Fibroblast of lung (primary cell): ENCODE measurements at regions not wholly inside any gene's neighbourhood (a gene's known extent, or its start where the extent isn't known, plus 50 kb on each side); places are given as distances from the start of the nearest gene placed in this dataset.

Experiments used
- DNase-seq, 2 donors: peaks; one replicate each; pipeline versions ENCODE4 v3.0.0 to v3.0.0-alpha.2; 2010; ENCODE audit warnings: low read depth in 2 of 2
- H2AFZ ChIP-seq: 2 replicates; pipeline ENCODE4 v1.5.1; 2012; ENCODE audit warnings: low read length, control low read depth, inconsistent platforms
- H3K27ac ChIP-seq: 2 replicates; pipeline ENCODE4 v1.5.1; 2011; ENCODE audit warnings: low read length, control low read depth; ENCODE audit not compliant: insufficient read depth
- H3K27me3 ChIP-seq: 2 replicates; pipeline ENCODE4 v1.5.1; 2011; ENCODE audit warnings: mild to moderate bottlenecking, low read length; ENCODE audit not compliant: control insufficient read depth, insufficient read depth
- H3K36me3 ChIP-seq: 2 replicates; pipeline ENCODE4 v1.5.1; 2011; ENCODE audit warnings: low read length; ENCODE audit not compliant: control insufficient read depth, insufficient read depth
- H3K4me1 ChIP-seq: 2 replicates; pipeline ENCODE4 v1.5.1; 2011; ENCODE audit warnings: low read length; ENCODE audit not compliant: control insufficient read depth, insufficient read depth; ENCODE audit errors: extremely low read depth
- H3K4me2 ChIP-seq: 2 replicates; pipeline ENCODE4 v1.5.1; 2011; ENCODE audit warnings: low read length, control low read depth; ENCODE audit not compliant: insufficient read depth; ENCODE audit errors: extremely low read depth
- H3K4me3 ChIP-seq, 4 experiments: fragments of 200-600 bp in 1 of 4; sonication (generic) in 1 of 4; replicated peaks in 1 of 4; 2 replicates each; pipeline ENCODE4 v1.5.1; 2011 to 2016; ENCODE audit warnings: low read length in 4 of 4, low read depth in 3 of 4, mild to moderate bottlenecking in 3 of 4, control low read depth in 2 of 4, inconsistent platforms in 1 of 4, mixed read lengths in 1 of 4; ENCODE audit not compliant: insufficient read depth in 1 of 4; ENCODE audit errors: control extremely low read depth in 1 of 4
- H3K79me2 ChIP-seq: 2 replicates; pipeline ENCODE4 v1.5.1; 2012; ENCODE audit warnings: mild to moderate bottlenecking, low read length, inconsistent platforms; ENCODE audit not compliant: control insufficient read depth, insufficient read depth
- H3K9ac ChIP-seq: 2 replicates; pipeline ENCODE4 v1.5.1; 2011; ENCODE audit warnings: mild to moderate bottlenecking, low read length, control low read depth; ENCODE audit not compliant: insufficient read depth
- H3K9me3 ChIP-seq: 2 replicates; pipeline ENCODE4 v1.5.1; 2012; ENCODE audit warnings: low read depth, low read length; ENCODE audit not compliant: control insufficient read depth, insufficient read depth
- H4K20me1 ChIP-seq: 2 replicates; pipeline ENCODE4 v1.5.1; 2011; ENCODE audit warnings: low read length; ENCODE audit not compliant: control insufficient read depth, insufficient read depth; ENCODE audit errors: extremely low read depth
- CTCF ChIP-seq, 2 donors: IDR thresholded peaks in 1 of 2; conservative IDR thresholded peaks in 1 of 2; 1 replicate in 1 of 2; 2 replicates in 1 of 2; pipeline ENCODE4 v1.5.1; 2011 to 2012; ENCODE audit warnings: low read length in 2 of 2, control low read depth in 1 of 2, inconsistent platforms in 1 of 2, low read depth in 1 of 2, mild to moderate bottlenecking in 1 of 2
- EZH2 ChIP-seq: IDR thresholded peaks from 2 replicates; pipeline ENCODE4 v1.5.1; 2012; ENCODE audit warnings: low read length, control low read depth, mild to moderate bottlenecking; ENCODE audit errors: missing control alignments

GRCh38 chr5:104932431-104932830 lies 1369.8 kb upstream of the NUDT12 start:
- Histone ChIP-seq H2AFZ (no peak overlapping the region), H3K4me1 (no peaks in the 10 kb centered on the region), H3K27ac (no peak overlapping the region), H3K79me2 (no peaks in the 10 kb centered on the region), H3K9me3 (no peaks in the 10 kb centered on the region), H4K20me1 (no peaks in the 10 kb centered on the region), H3K4me3 (no peak overlapping the region), H3K27me3 (no peaks in the 10 kb centered on the region), H3K4me2 (no peak overlapping the region), H3K9ac (no peak overlapping the region), H3K36me3 (no peaks in the 10 kb centered on the region)
- no peak for TF ChIP-seq CTCF (conservative IDR thresholded peaks at IDR 0.05 in 1 of 2, IDR thresholded peaks at IDR 0.05 in 1 of 2; ENCODE audit: low read depth in 1 of 2, low read length in 2 of 2)
- TF ChIP-seq EZH2, result no peak
- no peak for DNase-seq

DNA sequence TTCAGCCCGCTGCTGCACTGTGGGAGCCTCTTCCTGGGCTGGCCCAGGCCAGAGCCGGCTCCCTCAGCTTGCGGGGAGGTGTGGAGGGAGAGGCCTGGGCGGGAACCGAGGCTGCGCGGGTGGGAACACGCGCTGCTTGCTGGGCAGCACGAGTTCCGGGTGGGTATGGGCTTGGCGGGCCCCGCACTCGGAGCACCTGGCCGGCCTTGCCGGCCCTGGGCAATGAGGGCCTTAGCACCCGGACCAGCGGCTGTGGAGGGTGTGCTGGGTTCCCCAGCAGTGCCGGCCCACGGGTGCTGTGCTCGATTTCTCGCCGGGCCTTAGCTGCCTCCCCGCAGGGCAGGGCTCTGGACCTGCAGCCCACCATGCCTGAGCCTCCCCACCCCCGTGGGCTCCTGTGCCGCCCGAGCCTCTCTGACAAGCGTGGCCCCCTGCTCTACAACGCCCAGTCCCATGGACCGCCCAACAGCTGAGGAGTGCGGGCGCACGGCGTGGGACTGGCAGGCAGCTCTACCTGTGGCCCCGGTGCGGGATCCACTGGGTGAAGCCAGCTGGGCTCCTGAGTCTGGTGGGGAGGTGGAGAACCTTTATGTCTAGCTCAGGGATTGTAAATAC lies 1366.4 kb upstream of the NUDT12 start:
- no peaks in the 10 kb centered on the region for H3K4me1 ChIP-seq
- H3K9me3 ChIP-seq, result no peaks in the 10 kb centered on the region
- H3K27ac ChIP-seq, result no peak overlapping the region
- no peaks in the 10 kb centered on the region for H4K20me1 ChIP-seq
- H2AFZ ChIP-seq, result no peak overlapping the region
- H3K4me2 ChIP-seq, result no peak overlapping the region
- H3K27me3 ChIP-seq, result no peaks in the 10 kb centered on the region
- H3K79me2 ChIP-seq, result no peaks in the 10 kb centered on the region
- H3K4me3 ChIP-seq, result no peak overlapping the region
- TF ChIP-seq EZH2 (no peak), CTCF (conservative IDR thresholded peaks at IDR 0.05 in 1 of 2, IDR thresholded peaks at IDR 0.05 in 1 of 2; ENCODE audit: low read depth in 1 of 2, low read length in 2 of 2) (no peak)
- H3K9ac ChIP-seq, result no peak overlapping the region
- no peaks in the 10 kb centered on the region for H3K36me3 ChIP-seq
- DNase-seq, result no peak

- TF ChIP-seq CTCF (conservative IDR thresholded peaks at IDR 0.05 in 1 of 2, IDR thresholded peaks at IDR 0.05 in 1 of 2; ENCODE audit: low read depth in 1 of 2, low read length in 2 of 2), result no peak
- no peak for TF ChIP-seq EZH2
- H3K36me3 ChIP-seq, result no peaks in the 10 kb centered on the region
- no peak for DNase-seq
- no peak overlapping the region for H3K4me3 ChIP-seq
- no peak overlapping the region for H2AFZ ChIP-seq
- H3K79me2 ChIP-seq, result no peaks in the 10 kb centered on the region
- H3K9ac ChIP-seq, result no peak overlapping the region
- H3K27ac ChIP-seq, result no peak overlapping the region
- no peaks in the 10 kb centered on the region for H3K9me3 ChIP-seq
- no peaks in the 10 kb centered on the region for H3K27me3 ChIP-seq
- no peaks in the 10 kb centered on the region for H4K20me1 ChIP-seq
- no peaks in the 10 kb centered on the region for H3K4me1 ChIP-seq
- H3K4me2 ChIP-seq, result no peak overlapping the region
These were observed 1352.6 kb upstream of the NUDT12 start for GRCh38 chr5:104915226-104915625.
